Hematopoietic multipotent progenitor cell treated with erythropoietin and hydrocortisone succinate and interleukin-3 and kit ligand, for 4 days (in vitro differentiated cells): ENCODE measurements at regions not wholly inside any gene's neighbourhood (a gene's known extent, or its start where the extent isn't known, plus 50 kb on each side); places are given as distances from the start of the nearest gene placed in this dataset.

Experiments used
- DNase-seq: peaks from one replicate; pipeline ENCODE4 v3.0.0-alpha.2; 2015

GRCh38 chr2:120830096-120830830 is 94.6 kb downstream of the GLI2 start:
- no peak for DNase-seq

- DNase-seq = no peak
Observed at GRCh38 chr2:120831086-120831485, 95.4 kb downstream of the GLI2 start.

- no peak for DNase-seq
Observed at GRCh38 chr2:120831891-120832290, 96.2 kb downstream of the GLI2 start.

DNA sequence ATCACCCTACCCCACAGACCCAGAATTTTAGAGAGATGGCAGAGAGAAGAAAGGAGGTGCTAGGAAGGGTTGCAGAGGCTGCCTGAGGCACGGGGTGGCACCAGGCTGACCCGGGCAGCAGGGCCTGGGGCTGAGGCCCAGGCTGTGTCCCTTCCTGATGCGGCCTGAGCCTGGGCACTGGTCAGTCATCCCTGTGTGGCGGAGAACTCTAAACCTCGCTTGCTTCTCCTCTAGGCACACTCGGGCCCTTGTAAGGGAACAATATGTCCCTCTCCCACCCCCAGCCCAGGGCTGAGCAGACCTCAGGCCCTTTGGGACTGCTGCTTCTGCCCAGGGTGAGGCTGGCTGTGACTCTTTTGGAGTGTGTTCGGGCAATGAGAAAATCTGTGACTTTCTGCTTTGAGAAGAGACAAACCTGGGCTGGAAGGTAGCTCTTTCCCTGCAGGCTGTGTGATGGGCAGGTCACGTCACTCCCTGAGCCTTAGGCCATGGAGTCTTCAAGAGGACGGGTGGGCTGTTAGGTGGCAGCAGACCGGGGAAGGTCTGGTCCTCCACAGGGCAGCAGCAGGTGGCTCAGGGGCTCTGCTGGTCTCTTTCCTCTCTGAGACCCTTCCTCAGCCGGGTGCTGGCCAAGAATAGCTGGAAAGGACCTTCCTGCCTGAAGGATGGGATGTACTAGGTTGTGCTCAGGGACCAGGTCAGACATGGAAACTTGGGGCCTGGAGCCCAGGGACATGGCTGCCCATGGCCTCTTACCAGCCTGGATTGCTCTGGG is 96.8 kb downstream of the GLI2 start:
- no peak for DNase-seq

DNA sequence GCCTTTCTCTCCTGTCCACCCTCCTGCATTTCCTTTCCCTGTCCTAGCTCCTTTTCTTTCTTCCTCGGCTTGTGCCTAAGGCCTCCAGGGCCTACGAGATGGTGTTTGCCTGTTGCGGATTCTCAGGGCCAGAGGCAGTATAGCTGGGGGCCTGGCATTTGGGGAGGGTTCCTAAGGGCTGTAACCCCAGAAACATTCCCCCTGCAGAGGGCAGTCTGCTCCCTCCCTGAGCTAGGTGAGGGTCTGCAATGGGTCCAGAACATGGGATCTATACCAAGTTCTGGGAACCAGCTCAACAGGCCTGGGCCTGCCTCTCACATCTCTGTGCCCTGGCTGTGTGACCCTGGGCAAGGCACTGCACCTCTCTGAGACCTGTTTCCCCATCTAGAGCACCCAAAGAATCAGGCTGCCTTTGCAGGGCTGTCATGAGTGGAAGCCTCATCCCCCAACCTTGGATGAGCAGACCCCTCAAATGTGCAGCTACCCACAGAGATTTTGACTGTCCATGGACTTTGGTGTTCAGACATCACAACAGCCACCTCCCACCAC is 97.5 kb downstream of the GLI2 start:
- no peak for DNase-seq

DNA sequence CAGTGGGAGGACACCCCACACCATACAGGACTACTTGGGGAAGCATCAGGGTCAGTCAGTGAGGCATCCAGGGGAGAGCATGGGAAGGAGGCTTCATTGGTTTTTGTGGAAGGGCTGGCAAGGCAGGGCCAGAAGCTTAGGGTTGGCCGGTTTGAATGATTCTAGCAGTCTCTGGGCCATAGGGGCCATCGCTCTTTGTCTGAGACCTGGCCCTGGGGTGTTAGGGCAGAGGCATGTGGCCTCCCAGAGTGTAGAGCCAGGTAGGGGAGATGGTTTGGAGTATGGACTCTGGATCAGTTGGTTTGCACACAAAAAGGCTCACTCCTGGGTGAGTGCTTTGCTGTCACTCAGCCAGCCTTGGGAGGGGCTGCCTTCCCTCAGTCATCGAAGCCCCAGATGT is 98.5 kb downstream of the GLI2 start:
- no peak for DNase-seq

DNA sequence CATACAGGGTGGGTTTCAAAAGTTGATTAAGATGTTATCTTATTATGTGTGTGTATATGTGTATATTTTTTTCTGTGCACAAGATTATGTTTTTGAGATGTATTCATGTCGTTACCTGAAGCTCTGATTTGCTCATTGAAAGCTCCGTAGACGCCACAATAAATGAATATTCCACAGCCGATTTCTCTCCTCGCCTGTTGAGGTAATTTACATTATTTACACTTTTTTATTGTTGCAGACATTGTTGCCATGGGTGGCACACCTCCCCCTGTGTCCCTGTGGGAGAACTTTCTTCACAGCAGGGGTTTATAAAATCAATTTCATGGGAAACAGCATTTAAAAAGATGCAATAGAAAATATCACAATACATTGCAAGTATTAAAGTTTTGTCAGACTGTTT is 100.6 kb downstream of the GLI2 start:
- DNase-seq = no peak

- DNase-seq = no peak
Observed at GRCh38 chr2:120840795-120841487, 105.3 kb downstream of the GLI2 start.

DNA sequence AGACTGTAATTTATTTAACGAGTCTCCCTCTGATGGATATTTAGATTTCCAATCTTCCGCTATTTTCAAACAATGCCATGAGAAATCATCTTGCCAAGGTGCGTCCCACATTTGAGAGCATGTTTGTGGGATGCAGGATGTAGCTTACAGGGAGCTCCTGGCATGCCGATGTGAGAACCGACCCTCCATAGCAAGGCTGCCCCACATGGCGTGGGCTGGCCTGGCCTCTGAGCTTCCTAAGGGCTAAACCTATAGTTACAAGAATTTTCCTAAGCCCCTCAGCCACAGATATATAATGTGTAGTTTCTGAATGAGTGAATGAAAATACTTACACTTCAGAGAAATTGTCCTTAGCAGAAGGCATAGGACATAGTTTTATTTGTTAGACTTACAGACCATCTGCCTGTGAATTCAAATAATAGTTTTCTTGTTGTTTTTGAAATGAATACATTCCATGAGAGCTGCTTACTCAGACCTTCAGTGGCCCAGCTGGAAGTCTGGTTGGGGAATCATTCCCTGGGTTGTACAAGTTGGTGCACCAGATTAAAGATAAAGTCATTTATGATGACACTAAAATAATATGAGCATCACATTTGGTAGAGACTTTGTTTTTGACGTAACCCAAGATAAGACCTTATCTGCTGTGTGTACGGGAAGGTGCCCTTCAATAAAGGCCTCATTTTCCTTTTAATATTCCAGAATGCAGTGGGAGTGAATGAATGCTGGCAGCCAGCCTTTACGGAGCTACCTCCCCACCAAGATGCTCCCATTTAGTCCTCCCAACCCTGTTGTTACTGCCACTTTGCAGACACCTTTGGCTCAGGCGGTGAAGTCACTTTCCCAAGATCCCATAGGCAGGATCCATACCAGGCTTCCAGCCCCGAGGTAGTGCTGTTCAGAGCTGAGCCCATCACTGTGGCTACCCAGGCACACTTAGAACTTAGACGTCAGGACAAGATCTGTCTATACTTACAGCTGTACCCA is 107.1 kb downstream of the GLI2 start:
- DNase-seq = no peak

DNA sequence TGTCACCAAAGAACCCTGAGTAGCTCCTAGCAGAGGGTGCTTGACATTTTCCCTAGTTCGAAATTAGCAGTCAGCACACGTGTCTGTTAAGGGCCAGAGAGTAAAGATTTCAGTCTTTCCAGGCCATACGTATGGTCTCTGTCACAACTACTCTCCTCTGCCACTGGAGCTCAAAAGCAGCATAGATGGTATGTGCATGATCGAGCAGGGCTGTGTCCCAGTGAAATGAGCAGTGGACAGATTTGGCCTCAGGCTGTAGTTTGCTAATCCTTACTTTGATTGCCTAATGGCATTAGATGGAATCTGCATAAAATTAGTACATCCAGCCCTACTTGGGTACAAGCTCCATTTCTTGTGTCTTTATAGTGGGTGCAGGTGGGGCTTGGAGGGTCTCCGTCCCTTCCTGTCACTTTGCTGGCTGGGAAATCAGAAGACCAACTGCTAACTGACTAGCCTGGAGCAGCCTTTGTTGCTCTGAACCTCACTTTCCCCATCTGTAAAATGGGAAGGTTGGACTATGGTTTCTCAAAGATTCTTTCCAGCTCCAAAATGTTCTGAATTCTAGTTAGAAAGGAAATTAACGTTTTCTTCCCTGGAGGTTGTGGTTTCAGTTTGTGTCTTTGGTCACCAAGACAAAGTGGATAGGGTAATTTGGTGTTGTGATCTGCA is 108.5 kb downstream of the GLI2 start:
- DNase-seq = no peak

GRCh38 chr2:120845277-120845676 is 109.6 kb downstream of the GLI2 start:
- DNase-seq = no peak

DNA sequence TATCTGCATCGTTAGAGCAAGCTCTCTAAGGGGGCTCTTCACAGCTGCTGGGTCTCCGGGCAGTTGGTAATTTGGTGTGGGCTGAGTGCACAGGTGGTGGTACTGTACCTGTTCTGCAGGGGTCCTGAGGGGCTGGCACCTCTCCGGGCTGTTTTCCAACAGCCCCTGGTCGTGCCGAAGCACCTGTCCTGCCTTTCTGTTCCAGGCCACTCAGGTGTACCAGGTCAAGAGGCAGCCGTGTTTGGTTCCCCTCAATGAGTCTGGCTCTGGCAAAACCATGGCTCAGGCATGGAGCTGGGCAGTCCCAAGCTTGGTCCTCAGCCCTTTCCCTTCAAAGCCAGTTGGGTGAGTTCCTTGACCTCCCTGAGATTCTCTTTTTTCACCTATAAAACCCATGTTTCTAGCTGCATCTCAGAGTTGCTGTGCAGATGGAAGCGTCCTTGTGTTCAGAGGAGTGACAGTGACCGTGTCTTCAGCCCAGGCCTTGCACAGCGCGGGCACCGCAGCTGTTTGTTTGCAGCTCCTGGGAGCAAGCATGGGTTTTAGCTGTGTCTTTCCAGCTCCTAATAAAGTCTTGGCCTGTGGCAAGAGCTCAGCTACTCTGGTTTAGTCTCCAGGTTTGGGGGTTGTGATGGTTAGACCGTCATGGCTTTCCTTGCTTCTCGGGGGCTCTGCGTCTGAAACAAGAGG is 110.9 kb downstream of the GLI2 start:
- DNase-seq = no peak

- DNase-seq = no peak
Observed at GRCh38 chr2:120847700-120848321, 112.1 kb downstream of the GLI2 start.

- no peak for DNase-seq
Observed at GRCh38 chr2:120849278-120849677, 113.6 kb downstream of the GLI2 start.

DNA sequence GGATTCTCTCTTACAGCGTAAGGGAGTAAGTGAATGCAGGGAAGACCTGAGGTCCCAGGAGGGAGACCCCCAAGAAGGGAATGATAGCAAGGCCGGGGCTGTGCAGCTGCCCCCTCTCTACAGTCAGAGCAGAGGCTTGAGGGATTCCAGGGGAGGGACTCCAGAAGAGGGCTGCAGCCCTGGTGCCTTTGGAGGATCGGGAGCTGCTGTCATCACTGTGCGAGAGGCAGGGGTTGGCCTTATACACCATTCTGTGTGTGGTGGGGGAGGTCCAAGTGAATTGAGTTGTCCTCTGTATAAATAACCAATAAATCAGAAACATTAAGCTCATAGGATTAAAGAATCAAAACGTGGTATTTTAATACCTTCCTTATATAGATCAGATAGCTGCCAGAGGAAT is 114.9 kb downstream of the GLI2 start:
- DNase-seq = no peak

DNA sequence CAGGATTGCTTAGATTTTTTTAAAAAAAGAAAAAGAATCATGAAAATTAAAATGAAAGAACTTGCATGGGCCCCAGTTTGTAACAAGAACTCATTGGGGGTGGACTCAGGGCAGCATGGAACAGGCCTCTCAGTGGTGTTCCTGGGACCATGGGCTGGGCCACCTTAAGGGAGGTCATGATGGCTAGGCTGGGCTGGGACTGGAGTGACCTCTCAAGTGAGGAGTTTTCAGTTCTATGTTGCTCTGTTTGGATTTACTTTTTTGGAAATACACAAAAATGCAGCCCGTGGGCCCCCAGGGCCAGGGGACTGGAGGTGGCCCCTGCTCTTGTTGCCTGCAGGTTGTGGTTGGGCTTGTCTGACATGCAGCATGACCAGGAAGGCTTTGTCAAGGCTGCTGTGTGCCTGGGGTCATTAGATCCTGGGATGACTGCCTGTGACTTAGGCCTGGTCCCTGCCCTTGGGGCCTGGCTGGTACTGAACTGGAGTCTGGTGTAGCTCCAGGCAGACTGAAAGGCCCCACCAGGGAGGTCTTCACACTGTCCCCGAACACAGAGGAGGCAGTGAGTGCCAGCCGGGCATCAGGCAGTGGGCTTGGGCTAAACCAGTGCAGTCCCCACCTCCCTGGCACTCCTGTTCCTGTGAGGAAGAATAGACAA is 115.6 kb downstream of the GLI2 start:
- DNase-seq = no peak

GRCh38 chr2:120852200-120852815 is 116.6 kb downstream of the GLI2 start:
- DNase-seq = no peak

GRCh38 chr2:120853306-120854013 is 117.8 kb downstream of the GLI2 start:
- no peak for DNase-seq
